ENCODE measurements at regions not wholly inside any gene's neighbourhood (a gene's known extent, or its start where the extent isn't known, plus 50 kb on each side); places are given as distances from the start of the nearest gene placed in this dataset.

DNA sequence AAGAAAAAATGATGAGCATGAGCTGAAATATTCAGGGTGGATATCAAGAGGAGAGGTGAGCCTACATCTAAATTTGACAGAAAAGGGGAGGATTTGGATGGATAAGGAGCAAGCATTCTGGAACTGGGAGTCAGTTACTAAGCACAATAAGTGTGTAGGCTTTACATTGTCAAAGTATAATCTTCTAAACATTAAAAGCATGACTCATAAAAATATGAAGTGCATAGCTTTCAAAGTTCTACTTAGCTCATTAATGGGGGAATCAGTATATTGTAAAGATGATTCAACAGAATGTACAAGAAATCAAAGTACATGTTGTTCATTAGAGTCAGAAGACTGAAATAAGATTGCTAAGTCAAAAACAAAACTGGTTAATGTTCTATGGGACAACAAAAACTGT is 248.0 kb upstream of the GAS1 start:
- TF ChIP-seq CTCF (conservative IDR thresholded peaks at IDR 0.05; ENCODE audit: low read depth in 2 of 2) (no peak), EZH2 (IDR thresholded peaks at IDR 0.05; ENCODE audit: low read depth, unreplicated experiment) (no peak)
